Neuronal stem cell (in vitro differentiated cells): ENCODE measurements at regions not wholly inside any gene's neighbourhood (a gene's known extent, or its start where the extent isn't known, plus 50 kb on each side); places are given as distances from the start of the nearest gene placed in this dataset.
"Not testable (repeated sequence)": the region's sequence is repeated elsewhere in the genome, so short reads cannot be mapped to it uniquely, and the experiment has no call there.

Source experiments
- DNase-seq: peaks from one replicate; pipeline ENCODE4 v3.0.0-alpha.2; 2013; ENCODE audit warnings: low spot score
- H2AFZ ChIP-seq: one replicate; pipeline ENCODE4 v1.6.1; 2013; ENCODE audit warnings: mild to moderate bottlenecking, low read length, inconsistent platforms
- H2AK5ac ChIP-seq: 2 replicates; pipeline ENCODE4 v1.6.1; 2013; ENCODE audit warnings: low read depth, mild to moderate bottlenecking, inconsistent platforms, low read length, moderate library complexity, mixed read lengths
- H2BK120ac ChIP-seq: 2 replicates; pipeline ENCODE4 v1.6.1; 2013; ENCODE audit warnings: low read depth, mild to moderate bottlenecking, inconsistent platforms, low read length, moderate library complexity, mixed read lengths
- H2BK12ac ChIP-seq: one replicate; pipeline ENCODE4 v1.6.1; 2013; ENCODE audit warnings: low read length, inconsistent platforms
- H2BK15ac ChIP-seq: 2 replicates; pipeline ENCODE4 v1.6.1; 2013; ENCODE audit warnings: mild to moderate bottlenecking, low read length, inconsistent platforms, mixed read lengths
- H2BK5ac ChIP-seq: one replicate; pipeline ENCODE4 v1.6.1; 2013; ENCODE audit warnings: inconsistent platforms, mild to moderate bottlenecking, low read length, moderate library complexity
- H3K14ac ChIP-seq: one replicate; pipeline ENCODE4 v1.6.1; 2013; ENCODE audit warnings: low read length, inconsistent platforms
- H3K18ac ChIP-seq: 2 replicates; pipeline ENCODE4 v1.6.1; 2013; ENCODE audit warnings: low read length, inconsistent platforms
- H3K23ac ChIP-seq: 2 replicates; pipeline ENCODE4 v1.6.1; 2013; ENCODE audit warnings: low read depth, mild to moderate bottlenecking, mixed read lengths, low read length, inconsistent platforms; ENCODE audit not compliant: poor library complexity
- H3K27ac ChIP-seq: replicated peaks from 3 replicates; pipeline ENCODE4 v1.5.1; 2013; ENCODE audit warnings: low read length, inconsistent platforms
- H3K27me3 ChIP-seq, 3 experiments: 2 replicates each; pipeline ENCODE4 v1.6.1; 2013; ENCODE audit warnings: low read length in 3 of 3, mild to moderate bottlenecking in 2 of 3, inconsistent platforms in 1 of 3, low read depth in 1 of 3, mixed read lengths in 1 of 3, moderate library complexity in 1 of 3; ENCODE audit not compliant: control insufficient read depth in 3 of 3, insufficient read depth in 3 of 3
- H3K36me3 ChIP-seq, 2 donors: replicated peaks in 1 of 2; 2 replicates each; pipeline ENCODE4 v1.6.1; 2013; ENCODE audit warnings: low read length in 2 of 2; ENCODE audit not compliant: control insufficient read depth in 2 of 2, insufficient read depth in 2 of 2
- H3K4ac ChIP-seq: 2 replicates; pipeline ENCODE4 v1.6.1; 2013; ENCODE audit warnings: inconsistent platforms, mild to moderate bottlenecking, low read length, moderate library complexity
- H3K4me1 ChIP-seq, 2 donors: 1 replicate in 1 of 2; 2 replicates in 1 of 2; pipeline ENCODE4 v1.6.1; 2013; ENCODE audit warnings: low read length in 2 of 2, low read depth in 1 of 2; ENCODE audit not compliant: control insufficient read depth in 2 of 2, insufficient read depth in 1 of 2
- H3K4me2 ChIP-seq: one replicate; pipeline ENCODE4 v1.6.1; 2013; ENCODE audit warnings: mild to moderate bottlenecking, low read length, inconsistent platforms; ENCODE audit not compliant: insufficient read depth, poor library complexity, severe bottlenecking
- H3K4me3 ChIP-seq, 2 donors: 2 replicates each; pipeline ENCODE4 v1.5.1; 2013; ENCODE audit warnings: low read length in 2 of 2, mild to moderate bottlenecking in 2 of 2, inconsistent platforms in 1 of 2, moderate library complexity in 1 of 2
- H3K79me1 ChIP-seq: one replicate; pipeline ENCODE4 v1.6.1; 2013; ENCODE audit warnings: low read depth, mild to moderate bottlenecking, inconsistent platforms, low read length, moderate library complexity
- H3K9ac ChIP-seq: one replicate; pipeline ENCODE4 v1.6.1; 2013; ENCODE audit warnings: mild to moderate bottlenecking, low read depth, low read length, inconsistent platforms; ENCODE audit not compliant: poor library complexity
- H3K9me3 ChIP-seq, 2 donors: replicated peaks in 1 of 2; 2 replicates each; pipeline versions ENCODE3 to v1.6.1; 2013; ENCODE audit warnings: low read length in 2 of 2, mild to moderate bottlenecking in 2 of 2, inconsistent platforms in 1 of 2, low read depth in 1 of 2, mixed read lengths in 1 of 2, moderate library complexity in 1 of 2; ENCODE audit not compliant: control insufficient read depth in 2 of 2, insufficient read depth in 1 of 2
- H4K8ac ChIP-seq: one replicate; pipeline ENCODE4 v1.6.1; 2013; ENCODE audit warnings: low read depth, mild to moderate bottlenecking, inconsistent platforms, low read length, moderate library complexity
- H4K91ac ChIP-seq: one replicate; pipeline ENCODE4 v1.6.1; 2013; ENCODE audit warnings: low read length, low read depth, mild to moderate bottlenecking, inconsistent platforms; ENCODE audit not compliant: poor library complexity
- WGBS, 2 donors: extraction: QIAGEN DNeasy Blood & Tissue Kit; methylation state at CpG; one replicate each; pipeline ENCODE4 v1.1.7; 2013; ENCODE audit warnings: missing lambda C conversion rate in 2 of 2, mixed read lengths in 1 of 2; ENCODE audit not compliant: insufficient read length in 2 of 2, insufficient replicate concordance in 1 of 2; ENCODE audit errors: extremely low coverage in 2 of 2; 5-methylcytosine and 5-hydroxymethylcytosine counted together

GRCh38 chr12:86407620-86408208, 151.5 kb upstream of the MGAT4C start:
- H3K27ac ChIP-seq, result no peak overlapping the region
- H4K91ac ChIP-seq, result no peak overlapping the region
- no peak overlapping the region for H2BK120ac ChIP-seq
- H3K4ac ChIP-seq, result no peak overlapping the region
- H2AK5ac ChIP-seq, result no peak overlapping the region
- H3K4me3 ChIP-seq, result no peak overlapping the region
- H2AFZ ChIP-seq, result no peak overlapping the region
- no peak overlapping the region for H3K4me2 ChIP-seq
- no peaks in the 10 kb centered on the region for H3K9me3 ChIP-seq
- H2BK5ac ChIP-seq, result no peak overlapping the region
- H3K14ac ChIP-seq, result no peak overlapping the region
- H3K79me1 ChIP-seq, result no peaks in the 10 kb centered on the region
- H3K23ac ChIP-seq, result no peak overlapping the region
- no peaks in the 10 kb centered on the region for H3K36me3 ChIP-seq
- no peak for DNase-seq
- no peak overlapping the region for H2BK12ac ChIP-seq
- H3K18ac ChIP-seq, result no peak overlapping the region
- no CpG with 5 or more reads among the region's 5 CpGs for WGBS, 2 donors
- no peak overlapping the region for H2BK15ac ChIP-seq
- no peaks in the 10 kb centered on the region for H3K27me3 ChIP-seq
- H3K4me1 ChIP-seq, result no peaks in the 10 kb centered on the region
- H4K8ac ChIP-seq, result no peak overlapping the region
- no peak overlapping the region for H3K9ac ChIP-seq

DNA sequence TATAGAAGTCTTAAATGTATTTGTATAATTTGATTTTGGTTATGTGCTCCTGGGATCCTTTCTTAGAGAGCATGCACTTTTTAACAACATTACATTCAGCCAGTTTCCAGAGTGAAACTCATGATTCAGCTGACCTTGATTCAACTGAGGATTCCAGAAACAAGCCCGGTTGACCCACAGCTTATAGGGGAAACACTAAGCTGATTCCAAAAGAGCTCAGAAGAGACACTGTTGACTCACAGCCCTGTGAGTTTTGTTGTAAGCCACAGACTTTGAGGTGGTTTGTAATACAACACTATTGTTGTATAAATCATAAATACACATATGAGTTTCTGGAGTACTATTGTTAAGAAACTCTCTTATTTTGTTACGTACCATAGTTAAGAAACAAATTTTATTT, 133.8 kb upstream of the MGAT4C start:
- H3K27me3 ChIP-seq, result no peaks in the 10 kb centered on the region
- H2BK5ac ChIP-seq, result no peak overlapping the region
- no peak overlapping the region for H2AK5ac ChIP-seq
- H4K8ac ChIP-seq, result no peak overlapping the region
- H2AFZ ChIP-seq, result no peak overlapping the region
- no peak overlapping the region for H3K4ac ChIP-seq
- no peak for DNase-seq
- H2BK12ac ChIP-seq, result no peak overlapping the region
- H3K4me2 ChIP-seq, result no peak overlapping the region
- H3K27ac ChIP-seq, result no peak overlapping the region
- H3K79me1 ChIP-seq, result no peaks in the 10 kb centered on the region
- no CpG with 5 or more reads among the region's 2 CpGs for WGBS, 2 donors
- H4K91ac ChIP-seq, result no peak overlapping the region
- H3K4me1 ChIP-seq, result no peaks in the 10 kb centered on the region
- no peak overlapping the region for H2BK120ac ChIP-seq
- no peak overlapping the region for H3K14ac ChIP-seq
- no peak overlapping the region for H3K23ac ChIP-seq
- H3K9ac ChIP-seq, result no peak overlapping the region
- H3K36me3 ChIP-seq, result no peaks in the 10 kb centered on the region
- no peak overlapping the region for H3K18ac ChIP-seq
- H3K4me3 ChIP-seq, result no peak overlapping the region
- no peak overlapping the region for H2BK15ac ChIP-seq
- H3K9me3 ChIP-seq, result no peaks in the 10 kb centered on the region

GRCh38 chr12:86387591-86388145, 131.5 kb upstream of the MGAT4C start:
- DNase-seq, result no peak
- Histone ChIP-seq H3K23ac (no peak overlapping the region), H3K4me1 (no peaks in the 10 kb centered on the region), H4K91ac (no peak overlapping the region), H3K79me1 (no peaks in the 10 kb centered on the region), H2BK15ac (no peak overlapping the region), H3K18ac (no peak overlapping the region), H2BK5ac (no peak overlapping the region), H3K9ac (no peak overlapping the region), H2AFZ (no peak overlapping the region), H4K8ac (no peak overlapping the region), H3K4ac (no peak overlapping the region), H3K4me3 (no peak overlapping the region), H3K27ac (no peak overlapping the region), H2BK120ac (no peak overlapping the region), H2AK5ac (no peak overlapping the region), H3K27me3 (no peaks in the 10 kb centered on the region), H3K9me3 (no peaks in the 10 kb centered on the region), H3K4me2 (no peak overlapping the region), H3K14ac (no peak overlapping the region), H2BK12ac (no peak overlapping the region), H3K36me3 (no peaks in the 10 kb centered on the region)
- no CpG with 5 or more reads among the region's 1 CpG for WGBS, 2 donors

GRCh38 chr12:86383759-86384158, 127.6 kb upstream of the MGAT4C start:
- no CpG with 5 or more reads among the region's 3 CpGs for WGBS, 2 donors
- not testable (repeated sequence) for H3K27ac ChIP-seq, H2BK5ac ChIP-seq, H3K36me3 ChIP-seq, H3K14ac ChIP-seq, H2AK5ac ChIP-seq, H3K4ac ChIP-seq, DNase-seq, H4K8ac ChIP-seq, H3K79me1 ChIP-seq, H3K23ac ChIP-seq, H3K4me1 ChIP-seq, H2AFZ ChIP-seq, H3K27me3 ChIP-seq, H3K4me2 ChIP-seq, H2BK15ac ChIP-seq, H3K9ac ChIP-seq, H3K18ac ChIP-seq, H2BK120ac ChIP-seq, H2BK12ac ChIP-seq, H3K4me3 ChIP-seq, H4K91ac ChIP-seq, H3K9me3 ChIP-seq
